Gastroesophageal sphincter (tissue), 4 donors: ENCODE measurements at regions not wholly inside any gene's neighbourhood (a gene's known extent, or its start where the extent isn't known, plus 50 kb on each side); places are given as distances from the start of the nearest gene placed in this dataset.

Experiments used
- ATAC-seq: fragments of 150-250 bp; one replicate; pipeline ENCODE4 v1.9.1; 2016; ENCODE audit warnings: mild to moderate bottlenecking, moderate library complexity
- H3K27ac ChIP-seq, 4 donors: fragments of 200-600 bp; sonication (generic) in 3 of 4; 1 replicate in 3 of 4; 2 replicates in 1 of 4; pipeline ENCODE4 v1.5.1; 2016 to 2019
- H3K27me3 ChIP-seq: fragments of 200-600 bp; sonication (generic); one replicate; pipeline ENCODE4 v1.5.1; 2019
- H3K36me3 ChIP-seq, 2 donors: fragments of 200-600 bp; sonication (generic); one replicate each; pipeline ENCODE4 v1.5.1; 2019; ENCODE audit warnings: control low read depth in 1 of 2
- H3K4me1 ChIP-seq, 3 donors: fragments of 200-600 bp; sonication (generic); 1 replicate in 2 of 3; 2 replicates in 1 of 3; pipeline ENCODE4 v1.5.1; 2016 to 2019; ENCODE audit warnings: control low read depth in 2 of 3
- H3K4me3 ChIP-seq, 2 donors: fragments of 200-600 bp; sonication (generic); one replicate each; pipeline ENCODE4 v1.5.1; 2019; ENCODE audit warnings: mild to moderate bottlenecking in 1 of 2, moderate library complexity in 1 of 2
- H3K9me3 ChIP-seq, 3 donors: fragments of 200-600 bp; sonication (generic); one replicate each; pipeline ENCODE4 v1.5.1; 2017 to 2019; ENCODE audit warnings: control low read depth in 2 of 3
- EP300 ChIP-seq: sonication (generic); formaldehyde crosslinking; IDR thresholded peaks from one replicate; pipeline ENCODE4 v1.6.1; 2017; ENCODE audit warnings: antibody characterized with exemption, mild to moderate bottlenecking
- POLR2A ChIP-seq, 2 donors: fragments of 450-650 bp; IDR thresholded peaks; one replicate each; pipeline ENCODE4 v1.6.1; 2017; ENCODE audit warnings: antibody characterized with exemption in 2 of 2, mild to moderate bottlenecking in 2 of 2, moderate library complexity in 1 of 2
- POLR2AphosphoS5 ChIP-seq: sonication (generic); formaldehyde crosslinking; IDR thresholded peaks from one replicate; pipeline ENCODE4 v1.6.1; 2017; ENCODE audit warnings: antibody characterized with exemption
- WGBS, 2 donors: methylation state at CpG; one replicate each; pipeline ENCODE4 v1.1.5; 2018; ENCODE audit warnings: low coverage in 1 of 2; 5-methylcytosine and 5-hydroxymethylcytosine counted together
- TF ChIP-seq, protein P1 (sequence below), 4 experiments: fragments of 200-600 bp in 2 of 4; fragments of 450-650 bp in 2 of 4; sonication (generic) in 1 of 4; IDR thresholded peaks; one replicate each; pipeline ENCODE4 v1.5.1; 2017 to 2019; ENCODE audit warnings: antibody characterized with exemption in 4 of 4, mild to moderate bottlenecking in 2 of 4, moderate library complexity in 2 of 4

DNA sequence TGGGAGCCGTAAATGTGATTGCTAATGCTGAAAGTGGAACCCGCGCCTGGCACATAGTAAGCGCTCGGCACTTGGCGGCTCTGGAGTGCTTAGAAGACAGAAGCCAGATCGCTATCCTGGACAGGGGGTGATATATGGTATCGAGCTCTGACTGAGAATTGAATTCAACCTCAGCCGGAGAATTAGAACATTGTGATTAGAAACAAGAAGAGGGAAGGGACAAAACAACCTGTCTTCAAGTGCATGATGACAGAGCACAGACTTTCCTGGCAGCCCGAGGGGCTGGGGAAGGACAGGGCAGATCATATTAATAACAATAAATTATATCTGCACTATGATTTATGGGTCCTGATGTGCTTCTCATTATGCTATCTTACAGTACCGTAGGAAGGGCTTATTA, 66.9 kb upstream of the TBX3 start:
- WGBS, 2 donors = 54 to 68% methylated on average over 6 to 10 of the region's 11 CpGs
- Histone ChIP-seq H3K36me3 (no peaks in the 10 kb centered on the region), H3K27ac (no peak overlapping the region), H3K27me3 (no peaks in the 10 kb centered on the region), H3K4me3 (no peak overlapping the region), H3K9me3 (no peaks in the 10 kb centered on the region), H3K4me1 (no peaks in the 10 kb centered on the region)
- ATAC-seq = no peak
- TF ChIP-seq EP300 (no peak), POLR2AphosphoS5 (no peak), POLR2A (IDR thresholded peaks at IDR 0.05) (no peak)
- TF ChIP-seq, protein P1, sequence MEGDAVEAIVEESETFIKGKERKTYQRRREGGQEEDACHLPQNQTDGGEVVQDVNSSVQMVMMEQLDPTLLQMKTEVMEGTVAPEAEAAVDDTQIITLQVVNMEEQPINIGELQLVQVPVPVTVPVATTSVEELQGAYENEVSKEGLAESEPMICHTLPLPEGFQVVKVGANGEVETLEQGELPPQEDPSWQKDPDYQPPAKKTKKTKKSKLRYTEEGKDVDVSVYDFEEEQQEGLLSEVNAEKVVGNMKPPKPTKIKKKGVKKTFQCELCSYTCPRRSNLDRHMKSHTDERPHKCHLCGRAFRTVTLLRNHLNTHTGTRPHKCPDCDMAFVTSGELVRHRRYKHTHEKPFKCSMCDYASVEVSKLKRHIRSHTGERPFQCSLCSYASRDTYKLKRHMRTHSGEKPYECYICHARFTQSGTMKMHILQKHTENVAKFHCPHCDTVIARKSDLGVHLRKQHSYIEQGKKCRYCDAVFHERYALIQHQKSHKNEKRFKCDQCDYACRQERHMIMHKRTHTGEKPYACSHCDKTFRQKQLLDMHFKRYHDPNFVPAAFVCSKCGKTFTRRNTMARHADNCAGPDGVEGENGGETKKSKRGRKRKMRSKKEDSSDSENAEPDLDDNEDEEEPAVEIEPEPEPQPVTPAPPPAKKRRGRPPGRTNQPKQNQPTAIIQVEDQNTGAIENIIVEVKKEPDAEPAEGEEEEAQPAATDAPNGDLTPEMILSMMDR (IDR thresholded peaks at IDR 0.05) = no peak

DNA sequence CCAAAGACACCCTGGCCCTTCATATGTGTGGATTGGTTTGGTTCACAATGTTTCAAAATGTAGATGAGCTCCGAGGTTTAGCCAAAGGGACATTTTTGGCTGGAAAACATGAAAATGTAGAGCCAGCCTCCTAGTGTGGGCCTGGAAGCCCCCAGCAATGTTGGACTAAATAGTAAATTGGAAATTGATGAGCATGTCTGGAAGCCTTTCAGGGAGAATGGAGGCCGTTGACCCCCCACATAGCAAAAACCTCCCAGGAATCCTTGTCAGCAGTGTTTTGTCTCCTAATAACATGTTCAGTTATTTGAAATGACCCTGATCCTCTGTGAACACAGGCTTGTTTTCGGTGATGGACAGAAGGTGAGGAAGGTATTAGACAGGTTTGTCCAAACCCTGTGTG, 65.1 kb upstream of the TBX3 start:
- Histone ChIP-seq H3K4me1 (peaks cover 0 to 13% (median 0%) of the 10 kb centered on the region in 3 donors), H3K36me3 (no peaks in the 10 kb centered on the region), H3K4me3 (no peak overlapping the region), H3K27ac (no peak overlapping the region), H3K27me3 (no peaks in the 10 kb centered on the region), H3K9me3 (no peaks in the 10 kb centered on the region)
- TF ChIP-seq POLR2AphosphoS5 = no peak
- TF ChIP-seq, protein P1 (IDR thresholded peaks at IDR 0.05) = no peak
- TF ChIP-seq POLR2A (IDR thresholded peaks at IDR 0.05) = no peak
- ATAC-seq = no peak
- 78 to 100% methylated on average over 1 to 3 of the region's 3 CpGs for WGBS, 2 donors

DNA sequence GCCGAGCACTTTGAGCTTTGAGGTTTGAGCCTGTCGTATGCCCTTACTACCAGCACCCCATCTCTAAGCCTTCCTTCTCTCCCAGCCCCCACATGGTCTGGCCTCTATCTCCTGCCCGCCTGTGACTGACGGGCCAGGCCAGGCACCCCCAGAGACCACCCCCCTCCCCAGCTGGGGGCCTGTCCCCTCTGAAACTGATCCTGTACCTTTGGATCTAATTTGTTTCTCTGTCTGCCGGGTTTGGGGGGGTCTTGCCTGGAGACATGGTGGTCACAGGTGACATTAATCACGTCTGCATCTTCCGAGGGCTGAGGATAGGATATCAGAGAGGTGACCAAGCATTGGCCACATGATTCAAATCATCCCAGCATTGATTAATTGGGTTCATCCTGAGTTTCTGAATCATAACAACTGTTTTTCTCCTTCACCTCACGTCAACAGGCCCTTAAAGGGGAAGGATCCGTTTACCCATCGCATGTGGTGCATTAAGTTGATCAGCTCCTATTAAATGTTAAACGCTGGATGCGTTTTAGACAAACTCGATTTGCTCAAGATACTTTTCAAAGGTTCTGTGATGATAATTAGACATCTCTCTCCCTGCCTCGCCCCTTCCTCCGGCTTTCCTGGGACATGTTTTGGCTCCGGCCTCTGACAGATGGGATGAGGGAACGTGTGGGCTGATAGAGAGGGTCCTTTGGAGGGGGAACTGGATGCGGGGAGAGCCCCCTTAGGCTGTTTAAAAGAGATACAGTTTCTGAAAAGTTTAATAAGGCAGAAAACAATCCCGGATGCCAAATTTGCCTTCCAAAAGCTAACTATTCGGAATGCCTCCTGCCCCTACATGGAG, 63.3 kb upstream of the TBX3 start:
- Histone ChIP-seq H3K36me3 (no peaks in the 10 kb centered on the region), H3K4me3 (no peak overlapping the region), H3K27me3 (no peaks in the 10 kb centered on the region), H3K9me3 (no peaks in the 10 kb centered on the region), H3K27ac (no peak overlapping the region), H3K4me1 (peaks cover 0 to 15% (median 0%) of the 10 kb centered on the region in 3 donors)
- 74 to 80% methylated on average over 11 to 18 of the region's 20 CpGs for WGBS, 2 donors
- TF ChIP-seq POLR2AphosphoS5 = no peak
- TF ChIP-seq, protein P1 (IDR thresholded peaks at IDR 0.05) = no peak
- TF ChIP-seq POLR2A (IDR thresholded peaks at IDR 0.05) = no peak
- no peak for TF ChIP-seq EP300
- no peak for ATAC-seq

DNA sequence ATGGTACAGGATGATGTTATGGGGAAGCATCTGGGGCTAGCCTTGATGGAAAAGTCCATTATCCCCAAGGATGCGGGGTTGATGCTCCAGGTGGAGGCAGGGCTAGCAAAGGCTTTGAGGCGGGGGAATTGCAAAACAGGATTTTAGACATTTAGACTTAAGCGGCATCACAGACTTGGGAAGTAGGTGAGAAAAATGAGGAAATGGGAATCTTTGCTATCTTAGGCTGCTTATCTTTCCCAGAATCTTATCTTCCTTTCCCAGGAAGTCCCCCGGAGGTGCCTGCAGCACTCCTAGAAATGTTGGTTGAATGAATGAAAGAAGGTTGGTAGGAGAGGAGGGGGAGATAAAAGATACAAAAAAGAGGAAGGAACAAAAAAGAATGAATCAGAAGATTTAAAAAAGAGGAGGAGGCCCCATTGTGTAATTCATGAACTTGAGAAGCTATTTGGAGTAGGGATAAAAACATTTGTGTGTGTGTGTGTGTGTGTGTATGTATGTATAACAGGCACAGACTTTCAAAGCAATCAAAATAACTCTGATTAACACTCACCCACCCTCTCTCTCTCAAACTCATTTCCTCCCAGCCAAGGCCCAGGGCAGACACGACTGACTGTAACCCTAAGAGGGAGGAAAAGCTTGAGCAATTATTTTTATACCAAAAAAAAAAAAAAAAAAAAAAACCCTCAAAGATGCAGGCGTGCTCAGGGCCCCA, 62.5 kb upstream of the TBX3 start:
- no peak overlapping the region for H3K4me3 ChIP-seq
- H3K27ac ChIP-seq = no peak overlapping the region
- TF ChIP-seq POLR2A (IDR thresholded peaks at IDR 0.05) (no peak), POLR2AphosphoS5 (no peak), EP300 (no peak)
- TF ChIP-seq, protein P1 (IDR thresholded peaks at IDR 0.05) = no peak
- no peaks in the 10 kb centered on the region for H3K36me3 ChIP-seq
- peaks cover 0 to 15% (median 0%) of the 10 kb centered on the region in 3 donors for H3K4me1 ChIP-seq
- no peaks in the 10 kb centered on the region for H3K27me3 ChIP-seq
- ATAC-seq = no peak
- H3K9me3 ChIP-seq = no peaks in the 10 kb centered on the region
- WGBS, 2 donors = 60 to 67% methylated on average over 5 to 6 of the region's 6 CpGs
